Thyroid gland (tissue), 4 donors: ENCODE measurements at regions not wholly inside any gene's neighbourhood (a gene's known extent, or its start where the extent isn't known, plus 50 kb on each side); places are given as distances from the start of the nearest gene placed in this dataset.

Experiments used
- DNase-seq, 2 donors: peaks; one replicate each; pipeline ENCODE4 v3.0.0-alpha.2; 2019
- H3K27ac ChIP-seq, 3 donors: fragments of 200-600 bp; sonication (generic); 1 replicate in 2 of 3; 2 replicates in 1 of 3; pipeline ENCODE4 v1.5.1; 2016 to 2019; ENCODE audit warnings: mild to moderate bottlenecking in 1 of 3, moderate library complexity in 1 of 3
- H3K27me3 ChIP-seq: fragments of 200-600 bp; sonication (generic); one replicate; pipeline ENCODE4 v1.5.1; 2019
- H3K36me3 ChIP-seq, 2 donors: fragments of 200-600 bp; sonication (generic); one replicate each; pipeline ENCODE4 v1.5.1; 2016 to 2019
- H3K4me1 ChIP-seq, 2 donors: fragments of 200-600 bp; sonication (generic); one replicate each; pipeline ENCODE4 v1.5.1; 2017 to 2019
- H3K4me3 ChIP-seq, 3 donors: fragments of 200-600 bp; sonication (generic); replicated peaks in 1 of 3; 1 replicate in 2 of 3; 2 replicates in 1 of 3; pipeline ENCODE4 v1.5.1; 2016; ENCODE audit warnings: mild to moderate bottlenecking in 1 of 3
- H3K9me3 ChIP-seq: fragments of 200-600 bp; sonication (generic); one replicate; pipeline ENCODE4 v1.5.1; 2017
- CTCF ChIP-seq, 6 experiments: fragments of 200-600 bp in 3 of 6; fragments of 450-650 bp in 3 of 6; sonication (generic) in 3 of 6; IDR thresholded peaks; one replicate each; pipeline ENCODE4 v1.5.1; 2016 to 2019; ENCODE audit warnings: antibody characterized with exemption in 6 of 6, mild to moderate bottlenecking in 2 of 6, inconsistent platforms in 1 of 6, moderate library complexity in 1 of 6
- POLR2A ChIP-seq, 2 donors: fragments of 450-650 bp; IDR thresholded peaks; one replicate each; pipeline ENCODE4 v1.6.1; 2017; ENCODE audit warnings: antibody characterized with exemption in 2 of 2, mild to moderate bottlenecking in 2 of 2, moderate library complexity in 1 of 2
- WGBS, 2 donors: methylation state at CpG; one replicate each; pipeline ENCODE4 v1.1.5; 2017; 5-methylcytosine and 5-hydroxymethylcytosine counted together
- intact Hi-C: fragments of 100-400 bp; cut with DNase I; formaldehyde crosslinking; loops from one replicate; pipeline ENCODE4 v1.15.1; 2023

DNA sequence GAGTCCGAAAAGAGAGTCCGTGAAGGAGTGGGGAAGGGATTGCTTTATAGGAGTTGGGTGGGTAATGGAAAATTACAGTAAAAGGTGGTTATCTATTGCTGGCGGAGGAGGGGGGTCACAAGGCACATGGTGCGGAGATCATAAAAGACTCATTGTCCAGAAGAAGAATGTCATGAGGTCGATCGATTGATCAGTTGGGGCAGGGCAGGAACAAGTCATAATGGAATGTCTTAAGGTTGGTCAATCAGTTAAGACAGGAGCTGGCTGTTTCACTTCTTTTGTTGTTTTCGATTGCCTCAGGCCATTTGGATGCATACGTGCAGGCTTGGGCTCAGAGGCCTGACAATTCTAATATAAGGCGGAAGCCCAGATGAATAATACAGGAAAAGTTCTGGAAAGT is 473.0 kb upstream of the TNP1 start:
- 95 to 96% methylated on average over 9 of the region's 9 CpGs for WGBS, 2 donors
- TF ChIP-seq CTCF (IDR thresholded peaks at IDR 0.05): no peak
- no peak for TF ChIP-seq POLR2A (IDR thresholded peaks at IDR 0.05)
- no peak for DNase-seq
- peaks cover 28 to 34% of the 10 kb centered on the region in 2 donors for H3K4me1 ChIP-seq
- no peaks in the 10 kb centered on the region for H3K36me3 ChIP-seq
- no peaks in the 10 kb centered on the region for H3K27me3 ChIP-seq
- no peak overlapping the region for H3K4me3 ChIP-seq
- H3K9me3 ChIP-seq: no peaks in the 10 kb centered on the region
- intact Hi-C loops: no loop called here
- peak overlapping the region in 2 of 3 donors; percentile 46 to 93 for H3K27ac ChIP-seq

GRCh38 chr2:217332417-217332791 is 472.5 kb upstream of the TNP1 start:
- Histone ChIP-seq H3K4me3 (no peak overlapping the region), H3K27ac (peak overlapping the region; percentile 84 to 94 (median 93)), H3K36me3 (no peaks in the 10 kb centered on the region), H3K4me1 (peaks cover 28 to 34% of the 10 kb centered on the region in 2 donors), H3K9me3 (no peaks in the 10 kb centered on the region), H3K27me3 (no peaks in the 10 kb centered on the region)
- DNase-seq: no peak
- 97 to 98% methylated on average over 2 of the region's 2 CpGs for WGBS, 2 donors
- TF ChIP-seq POLR2A (IDR thresholded peaks at IDR 0.05) (no peak), CTCF (IDR thresholded peaks at IDR 0.05) (no peak)
- intact Hi-C loops: no loop called here

- H3K4me3 ChIP-seq: no peak overlapping the region
- 30 to 31% methylated on average over 3 of the region's 3 CpGs for WGBS, 2 donors
- no peaks in the 10 kb centered on the region for H3K36me3 ChIP-seq
- no peaks in the 10 kb centered on the region for H3K27me3 ChIP-seq
- H3K27ac ChIP-seq: peak overlapping the region; percentile 84 to 94 (median 93)
- TF ChIP-seq CTCF (IDR thresholded peaks at IDR 0.05): no peak
- TF ChIP-seq POLR2A (IDR thresholded peaks at IDR 0.05): peak in 1 of 2 donors; percentile 48
- H3K9me3 ChIP-seq: no peaks in the 10 kb centered on the region
- intact Hi-C loops: no loop called here
- peaks cover 28 to 34% of the 10 kb centered on the region in 2 donors for H3K4me1 ChIP-seq
- peak; percentile 73 to 78 for DNase-seq
These were observed 471.9 kb upstream of the TNP1 start for GRCh38 chr2:217331523-217332416.

DNA sequence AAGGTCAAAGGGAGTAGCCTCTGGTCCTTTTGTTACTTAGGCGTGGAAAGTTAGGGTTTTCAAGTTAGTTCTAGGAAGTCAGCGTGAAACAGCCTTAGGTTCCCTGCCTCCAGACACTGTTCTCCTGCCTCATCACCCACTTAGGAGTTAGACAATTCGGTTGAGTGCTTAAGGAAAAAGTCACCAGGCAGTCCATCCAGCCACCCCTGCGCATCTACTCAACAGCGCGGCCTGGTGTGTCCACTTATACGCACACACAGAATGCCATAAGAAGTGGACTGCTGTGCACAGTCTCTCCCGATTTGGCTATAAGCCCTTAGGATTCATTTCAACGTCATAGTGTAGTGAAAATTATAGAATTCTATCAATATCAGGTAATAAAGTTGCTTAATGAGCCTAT is 470.8 kb upstream of the TNP1 start:
- Histone ChIP-seq H3K36me3 (no peaks in the 10 kb centered on the region), H3K27ac (peak overlapping the region; percentile 84 to 94 (median 93)), H3K4me1 (peaks cover 28 to 39% of the 10 kb centered on the region in 2 donors), H3K4me3 (no peak overlapping the region), H3K9me3 (no peaks in the 10 kb centered on the region), H3K27me3 (no peaks in the 10 kb centered on the region)
- intact Hi-C loops: no loop called here
- WGBS, 2 donors: 61 to 78% methylated on average over 9 of the region's 9 CpGs
- peak in 1 of 2 donors; percentile 13 for TF ChIP-seq POLR2A (IDR thresholded peaks at IDR 0.05)
- TF ChIP-seq CTCF (IDR thresholded peaks at IDR 0.05): no peak
- DNase-seq: peak; percentile 70 to 76

DNA sequence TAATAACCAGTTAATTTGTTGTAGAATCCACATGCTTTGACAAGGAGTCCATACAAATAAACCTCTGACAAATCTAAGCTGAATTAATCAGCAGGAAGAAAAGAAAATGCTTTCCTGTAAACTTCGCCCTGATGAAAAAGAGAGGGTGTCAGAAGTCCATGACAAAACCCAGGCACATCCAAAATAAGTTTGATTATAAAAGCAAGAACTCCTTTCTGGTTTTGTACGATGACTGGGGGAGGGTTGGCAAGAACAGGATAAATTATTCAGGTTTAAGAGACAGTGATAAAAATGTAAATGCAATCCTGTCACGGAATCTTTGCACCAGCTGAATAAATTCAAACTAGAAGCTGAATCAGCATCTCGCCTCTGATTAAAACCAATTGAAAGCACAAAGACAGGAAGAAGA is 469.2 kb upstream of the TNP1 start:
- DNase-seq: no peak
- intact Hi-C loops: no loop called here
- H3K4me1 ChIP-seq: peaks cover 28 to 39% of the 10 kb centered on the region in 2 donors

More for the DNA sequence above, 469.2 kb upstream of the TNP1 start:
- Histone ChIP-seq H3K27ac (peak overlapping the region in 1 of 3 donors; percentile 93), H3K4me3 (no peak overlapping the region), H3K9me3 (no peaks in the 10 kb centered on the region), H3K27me3 (no peaks in the 10 kb centered on the region), H3K36me3 (no peaks in the 10 kb centered on the region)
- no peak for TF ChIP-seq POLR2A (IDR thresholded peaks at IDR 0.05)
- TF ChIP-seq CTCF (IDR thresholded peaks at IDR 0.05): no peak
- 86 to 92% methylated on average over 4 of the region's 4 CpGs for WGBS, 2 donors
